GM19463 (cell line): ENCODE measurements at regions not wholly inside any gene's neighbourhood (a gene's known extent, or its start where the extent isn't known, plus 50 kb on each side); places are given as distances from the start of the nearest gene placed in this dataset.
"Not testable (repeated sequence)": the region's sequence is repeated elsewhere in the genome, so short reads cannot be mapped to it uniquely, and the experiment has no call there.

Experiments used
- ATAC-seq: cut with Tn5 transposase; IDR thresholded peaks from one replicate; pipeline ENCODE4 v1.9.1; 2021; ENCODE audit warnings: mild to moderate bottlenecking, moderate library complexity; ENCODE audit not compliant: unreplicated experiment

GRCh38 chr1:172833954-172834353, 175.1 kb downstream of the FASLG start:
- no peak for ATAC-seq

- no peak for ATAC-seq
Measured at GRCh38 chr1:172834609-172835008, 175.7 kb downstream of the FASLG start.

GRCh38 chr1:172835834-172836233, 176.9 kb downstream of the FASLG start:
- no peak for ATAC-seq

- no peak for ATAC-seq
Measured at GRCh38 chr1:172837816-172838679, 179.1 kb downstream of the FASLG start.

- ATAC-seq = no peak
Measured at GRCh38 chr1:172838680-172839313, 179.9 kb downstream of the FASLG start.

- ATAC-seq = not testable (repeated sequence)
Measured at GRCh38 chr1:172839639-172840038, 180.7 kb downstream of the FASLG start.

- no peak for ATAC-seq
Measured at GRCh38 chr1:172843444-172843843, 184.5 kb downstream of the FASLG start.

- ATAC-seq = no peak
Measured at GRCh38 chr1:172845371-172845770, 186.5 kb downstream of the FASLG start.

- ATAC-seq = no peak
Measured at GRCh38 chr1:172845865-172846264, 187.0 kb downstream of the FASLG start.

- not testable (repeated sequence) for ATAC-seq
Measured at GRCh38 chr1:172847814-172848213, 188.9 kb downstream of the FASLG start.

GRCh38 chr1:172849653-172850052, 190.8 kb downstream of the FASLG start:
- no peak for ATAC-seq

- no peak for ATAC-seq
Measured at GRCh38 chr1:172851077-172851476, 192.2 kb downstream of the FASLG start.

GRCh38 chr1:172851856-172852255, 193.0 kb downstream of the FASLG start:
- no peak for ATAC-seq

GRCh38 chr1:172855983-172856382, 194.8 kb downstream of the TNFSF18 start:
- not testable (repeated sequence) for ATAC-seq

- no peak for ATAC-seq
Measured at GRCh38 chr1:172863031-172863430, 187.7 kb downstream of the TNFSF18 start.

GRCh38 chr1:172867216-172867818, 183.4 kb downstream of the TNFSF18 start:
- no peak for ATAC-seq

GRCh38 chr1:172870901-172871606, 179.7 kb downstream of the TNFSF18 start:
- no peak for ATAC-seq

- ATAC-seq = no peak
Measured at GRCh38 chr1:172874950-172875349, 175.8 kb downstream of the TNFSF18 start.

- no peak for ATAC-seq
Measured at GRCh38 chr1:172875892-172876291, 174.8 kb downstream of the TNFSF18 start.

- ATAC-seq = no peak
Measured at GRCh38 chr1:172882385-172882784, 168.4 kb downstream of the TNFSF18 start.

GRCh38 chr1:172882791-172883386, 167.9 kb downstream of the TNFSF18 start:
- ATAC-seq = no peak
